Endothelial cell of umbilical vein (primary cell): ENCODE measurements at regions not wholly inside any gene's neighbourhood (a gene's known extent, or its start where the extent isn't known, plus 50 kb on each side); places are given as distances from the start of the nearest gene placed in this dataset.

Experiments used
- CTCF ChIP-seq, 2 donors: IDR thresholded peaks; 1 replicate in 1 of 2; 2 replicates in 1 of 2; pipeline ENCODE4 v1.5.1; 2011; ENCODE audit warnings: low read length in 2 of 2, mild to moderate bottlenecking in 2 of 2, moderate library complexity in 2 of 2, control low read depth in 1 of 2, inconsistent platforms in 1 of 2, low read depth in 1 of 2; ENCODE audit not compliant: insufficient read depth in 1 of 2; ENCODE audit errors: extremely low read depth in 1 of 2
- EZH2 ChIP-seq: IDR thresholded peaks from 2 replicates; pipeline ENCODE4 v1.6.1; 2012; ENCODE audit warnings: borderline replicate concordance, low read depth, mild to moderate bottlenecking, moderate library complexity, low read length, inconsistent platforms; ENCODE audit not compliant: severe bottlenecking
- FOS ChIP-seq: IDR thresholded peaks from 2 replicates; pipeline ENCODE4 v1.6.1; 2011; ENCODE audit warnings: mild to moderate bottlenecking, low read length, moderate library complexity, borderline replicate concordance; ENCODE audit not compliant: insufficient read depth
- JUN ChIP-seq: IDR thresholded peaks from 2 replicates; pipeline ENCODE4 v1.6.1; 2011; ENCODE audit warnings: borderline replicate concordance, low read depth; ENCODE audit not compliant: insufficient read length, insufficient read depth
- MAX ChIP-seq: IDR thresholded peaks from 2 replicates; pipeline ENCODE4 v1.6.1; 2011; ENCODE audit not compliant: insufficient read depth, insufficient read length
- POLR2A ChIP-seq: IDR thresholded peaks from 2 replicates; pipeline ENCODE4 v1.6.1; 2012; ENCODE audit warnings: low read depth, mild to moderate bottlenecking, control low read depth, low read length
- POLR2AphosphoS5 ChIP-seq: IDR thresholded peaks from 2 replicates; pipeline ENCODE4 v1.6.1; 2012; ENCODE audit warnings: low read depth, mild to moderate bottlenecking, control low read depth, low read length, moderate library complexity; ENCODE audit not compliant: insufficient read depth

- TF ChIP-seq FOS = no peak
- no peak for TF ChIP-seq CTCF (IDR thresholded peaks at IDR 0.05; ENCODE audit: extremely low read depth in 1 of 2, insufficient read depth in 1 of 2, low read depth in 1 of 2, low read length in 2 of 2)
- no peak for TF ChIP-seq POLR2A
- no peak for TF ChIP-seq POLR2AphosphoS5
- TF ChIP-seq EZH2 = no peak
- no peak for TF ChIP-seq MAX
- TF ChIP-seq JUN = no peak
Measured at GRCh38 chr14:49363821-49364751, 222.1 kb downstream of the RPS29 start.
